D341Med (cell line): ENCODE measurements at regions not wholly inside any gene's neighbourhood (a gene's known extent, or its start where the extent isn't known, plus 50 kb on each side); places are given as distances from the start of the nearest gene placed in this dataset.
"Not testable (repeated sequence)": the region's sequence is repeated elsewhere in the genome, so short reads cannot be mapped to it uniquely, and the experiment has no call there.

Source experiments
- DNase-seq: peaks from one replicate; pipeline ENCODE4 v3.0.0; 2012; ENCODE audit warnings: low spot score

- no peak for DNase-seq
Observed at GRCh38 chr2:48043746-48044145, 137.4 kb upstream of the FBXO11 start.

DNA sequence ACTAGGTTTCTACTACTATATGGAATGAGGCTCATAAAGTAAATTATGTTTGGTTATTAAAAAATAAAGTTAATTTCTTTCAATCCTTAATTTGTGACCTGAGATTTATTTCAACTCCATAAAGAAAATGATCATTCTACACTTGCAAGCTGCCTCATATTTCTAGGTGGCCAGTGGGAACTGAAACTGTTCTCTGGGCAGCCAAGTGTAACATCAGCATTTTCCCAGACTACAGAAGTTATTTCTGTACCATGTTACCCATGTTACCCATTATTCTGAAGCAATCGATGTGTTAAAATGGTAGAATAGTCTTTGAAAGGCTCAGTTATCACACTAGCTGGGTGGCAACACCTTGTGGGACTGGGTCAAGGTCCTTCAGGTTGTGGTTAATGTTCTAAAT lies 139.3 kb upstream of the FBXO11 start:
- DNase-seq: no peak

- no peak for DNase-seq
Observed at GRCh38 chr2:48048476-48049171, 142.3 kb upstream of the FBXO11 start.

DNA sequence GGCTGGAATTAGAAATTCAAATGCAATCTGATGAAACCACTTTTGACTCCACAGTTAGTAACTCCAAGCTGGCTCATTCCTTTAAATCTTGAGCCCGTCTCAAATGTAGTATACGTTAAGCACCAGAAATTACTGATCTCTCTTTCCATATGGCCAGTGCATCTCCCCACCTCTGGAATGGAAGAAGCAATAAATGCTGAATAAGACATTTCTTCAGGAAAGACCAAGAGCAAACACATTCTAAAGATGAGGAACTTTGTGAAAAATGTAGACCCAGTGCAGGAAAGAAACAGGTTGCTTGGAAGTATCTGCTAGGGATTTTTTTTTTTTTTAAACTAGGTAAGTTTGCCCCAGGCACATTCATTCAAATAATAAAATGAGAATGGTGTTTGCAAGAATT lies 143.1 kb upstream of the FBXO11 start:
- no peak for DNase-seq

DNA sequence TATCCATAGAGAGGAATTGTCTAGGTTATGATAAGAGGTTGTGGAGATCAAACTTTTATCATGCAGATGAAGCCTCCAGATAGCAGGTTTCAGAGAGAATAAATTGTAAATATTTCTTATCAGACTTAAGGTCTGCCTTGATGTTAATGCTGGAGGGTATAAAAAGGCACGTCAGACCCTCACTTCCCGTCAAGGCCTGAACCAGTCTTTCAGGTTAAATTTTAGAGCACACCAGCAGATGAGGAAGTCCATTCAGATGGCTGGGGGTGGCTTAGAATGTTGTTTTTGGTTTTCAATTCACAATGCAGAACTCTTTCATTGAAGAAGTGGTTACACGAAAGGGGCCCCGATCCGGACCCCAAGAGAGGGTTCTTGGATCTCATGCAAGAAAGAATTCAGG lies 144.4 kb upstream of the FBXO11 start:
- no peak for DNase-seq

DNA sequence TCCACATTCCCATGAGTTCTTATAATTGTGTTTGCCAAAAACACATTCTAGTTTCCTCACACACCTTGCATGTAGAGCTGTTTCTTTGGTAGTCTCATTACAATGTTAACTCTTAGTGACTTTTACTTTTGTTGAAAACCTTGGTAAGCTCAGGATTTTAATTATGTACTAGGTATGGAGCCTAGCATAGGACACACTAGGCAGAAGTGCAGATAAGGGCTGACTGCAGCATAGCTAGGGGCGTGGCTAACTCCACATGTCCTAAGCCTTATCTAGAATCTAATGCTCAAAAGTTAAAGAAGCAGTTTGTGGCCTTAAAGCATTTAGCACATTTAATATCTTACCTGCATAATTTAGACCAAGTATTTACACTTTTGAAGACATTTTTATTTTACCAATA lies 153.7 kb upstream of the FBXO11 start:
- no peak for DNase-seq

DNA sequence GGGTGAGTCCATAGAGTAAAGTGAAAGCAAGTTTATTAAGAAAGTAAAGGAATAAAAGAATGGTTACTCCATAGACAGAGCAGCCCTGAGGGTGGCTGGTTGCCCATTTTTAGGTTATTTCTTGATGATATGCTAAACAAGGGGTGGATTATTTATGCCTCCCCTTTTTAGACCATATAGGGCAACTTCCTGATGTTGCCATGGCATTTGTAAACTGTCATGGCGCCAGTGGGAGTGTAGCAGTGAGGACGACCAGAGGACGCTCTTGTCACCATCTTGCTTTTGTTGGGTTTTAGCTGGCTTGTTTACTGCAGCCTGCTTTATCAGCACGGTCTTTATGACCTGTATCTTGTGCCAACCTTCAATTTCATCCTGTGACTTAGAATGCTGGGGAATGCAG lies 155.4 kb upstream of the FBXO11 start:
- not testable (repeated sequence) for DNase-seq

- DNase-seq: no peak
Observed at GRCh38 chr2:48065096-48065495, 158.8 kb upstream of the FBXO11 start.

DNA sequence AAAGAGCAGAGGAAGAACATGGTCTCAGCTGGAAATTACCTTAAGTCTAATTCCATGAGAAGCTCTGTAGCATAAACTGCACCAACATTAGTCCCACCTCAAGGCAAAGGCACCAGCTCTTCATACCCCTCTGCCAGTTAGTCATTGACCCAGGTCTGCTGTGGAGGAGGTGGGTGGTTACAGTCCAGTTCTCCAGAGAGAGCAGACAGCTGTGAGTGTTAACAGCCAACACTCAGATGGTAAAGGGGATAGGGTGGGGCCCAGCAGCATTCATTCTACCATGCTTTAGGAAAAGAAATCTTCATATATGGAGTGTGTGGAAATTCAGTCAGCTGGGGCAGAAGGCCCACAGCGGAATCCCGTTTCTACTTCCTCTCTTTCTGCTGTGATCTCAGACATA lies 159.7 kb upstream of the FBXO11 start:
- no peak for DNase-seq

DNA sequence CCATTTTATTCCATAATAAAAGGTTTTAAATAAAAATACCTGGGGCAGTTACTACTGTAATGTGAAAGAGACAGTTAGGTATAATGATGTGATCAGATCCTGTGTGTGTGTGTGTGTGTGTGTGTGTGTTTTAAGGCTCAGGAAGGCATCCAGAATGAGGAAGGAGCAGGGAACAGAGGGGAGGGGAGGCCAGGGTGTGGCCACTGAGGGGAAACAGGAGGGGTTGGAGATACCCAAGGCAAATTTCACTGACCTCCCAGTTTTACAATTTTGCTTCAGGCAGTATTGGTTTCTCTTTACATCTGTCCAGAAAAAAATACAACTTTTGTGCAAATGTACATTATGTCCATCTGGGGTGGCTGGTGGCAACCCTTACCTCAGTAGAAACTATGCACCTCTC lies 163.5 kb upstream of the FBXO11 start:
- no peak for DNase-seq

- DNase-seq: no peak
Observed at GRCh38 chr2:48070415-48070814, 164.1 kb upstream of the FBXO11 start.

- no peak for DNase-seq
Observed at GRCh38 chr2:48072583-48072982, 166.3 kb upstream of the FBXO11 start.

DNA sequence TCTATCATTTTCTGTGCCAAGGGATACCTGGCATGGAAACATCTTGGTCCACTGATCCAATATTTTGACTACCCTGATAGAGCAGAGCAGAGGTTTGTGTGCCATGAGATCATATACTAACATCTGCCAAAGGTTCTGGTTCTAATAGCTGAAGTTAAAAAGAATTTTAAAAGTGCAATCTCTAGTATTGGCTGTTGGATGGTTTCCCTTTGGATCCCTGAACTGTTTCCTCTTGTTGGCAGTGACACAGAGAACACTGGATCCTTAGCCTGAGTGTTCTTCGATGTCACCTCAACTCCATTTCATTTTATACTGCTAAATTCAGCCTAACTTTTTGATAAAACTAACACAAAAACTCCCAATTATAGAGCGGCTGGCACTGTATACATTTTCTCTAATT lies 169.3 kb upstream of the FBXO11 start:
- no peak for DNase-seq

GRCh38 chr2:48080534-48081316 lies 174.4 kb upstream of the FBXO11 start:
- DNase-seq: no peak

DNA sequence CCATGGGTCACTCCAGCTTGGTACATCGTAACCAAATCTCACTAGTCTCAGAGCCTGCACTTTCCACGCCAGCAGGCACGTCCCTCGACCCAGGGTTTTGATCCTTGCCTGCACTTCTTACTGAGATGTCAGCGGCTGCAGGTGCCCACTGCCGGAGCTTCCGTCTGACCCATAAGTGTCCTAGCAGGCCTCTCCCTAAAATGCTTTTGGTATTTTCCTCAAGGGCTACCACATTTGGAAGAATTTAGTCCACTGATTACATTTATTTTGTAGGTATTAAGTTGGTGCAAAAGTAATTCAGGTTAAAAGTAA lies 175.0 kb upstream of the FBXO11 start:
- no peak for DNase-seq

DNA sequence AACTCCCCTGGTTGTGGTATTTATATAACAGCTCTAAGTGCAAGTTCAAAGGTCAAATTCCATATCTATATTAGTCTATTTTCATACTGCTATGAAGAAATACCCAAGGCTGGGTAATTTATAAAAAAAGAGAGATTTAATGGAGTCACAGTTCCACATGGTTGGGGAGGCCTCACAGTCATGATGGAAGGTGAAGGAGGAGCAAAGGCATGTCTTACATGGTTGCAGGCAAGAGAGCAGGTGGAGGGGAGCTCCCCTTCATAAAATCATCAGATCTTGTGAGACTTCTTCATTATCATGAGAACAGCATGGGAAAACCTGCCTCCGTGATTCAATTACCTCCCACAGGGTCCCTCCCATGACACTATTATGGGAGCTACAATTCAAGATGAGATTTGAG lies 179.6 kb upstream of the FBXO11 start:
- DNase-seq: no peak

GRCh38 chr2:48088994-48089393 lies 182.7 kb upstream of the FBXO11 start:
- no peak for DNase-seq

- DNase-seq: no peak
Observed at GRCh38 chr2:48089644-48090043, 183.3 kb upstream of the FBXO11 start.

DNA sequence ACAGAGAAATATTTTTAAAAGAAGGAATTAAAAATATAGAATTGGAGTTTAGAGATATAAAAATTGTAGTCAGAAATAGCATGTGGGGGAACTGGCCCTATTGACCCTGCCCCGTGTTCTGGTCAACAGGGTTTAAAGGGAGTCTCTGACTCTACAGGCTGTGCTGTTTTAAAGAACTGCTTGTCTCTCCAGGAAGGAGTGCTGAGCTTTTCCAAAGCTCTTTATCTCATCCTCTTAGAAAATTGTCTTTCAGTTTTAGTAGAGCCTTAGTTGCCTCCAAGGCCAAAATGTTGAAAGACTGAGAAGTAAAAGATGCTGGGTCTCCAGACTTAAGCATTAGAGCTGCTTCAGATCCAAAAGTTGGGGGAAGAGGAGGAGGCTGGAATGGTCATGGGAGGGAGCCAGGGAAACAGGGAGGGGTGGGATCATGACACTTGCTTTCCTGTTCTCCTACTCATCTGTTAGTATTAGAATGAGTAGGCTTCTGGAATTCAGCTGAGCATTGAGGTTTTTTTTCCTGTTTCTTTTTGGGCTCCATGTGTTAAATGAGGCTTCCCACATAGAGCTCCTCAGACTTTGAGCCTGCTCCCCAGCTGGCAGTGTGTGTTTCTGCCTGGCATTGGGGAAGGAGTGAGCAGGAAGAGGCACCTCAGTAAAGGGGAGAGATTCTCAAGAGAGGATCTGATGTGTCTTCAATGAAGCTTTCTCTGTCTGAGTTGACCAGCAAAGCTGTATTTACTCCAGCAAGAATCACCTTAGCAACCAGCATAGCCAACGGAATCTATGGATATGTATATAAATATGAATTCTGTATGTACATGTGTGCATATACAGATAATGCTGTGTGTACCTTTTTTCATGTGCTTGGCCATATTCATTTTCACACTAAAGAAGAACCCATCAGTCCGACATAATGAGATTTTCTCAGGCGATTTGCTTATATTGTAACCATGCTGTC lies 186.8 kb upstream of the FBXO11 start:
- no peak for DNase-seq

- not testable (repeated sequence) for DNase-seq
Observed at GRCh38 chr2:48096765-48097164, 190.5 kb upstream of the FBXO11 start.

DNA sequence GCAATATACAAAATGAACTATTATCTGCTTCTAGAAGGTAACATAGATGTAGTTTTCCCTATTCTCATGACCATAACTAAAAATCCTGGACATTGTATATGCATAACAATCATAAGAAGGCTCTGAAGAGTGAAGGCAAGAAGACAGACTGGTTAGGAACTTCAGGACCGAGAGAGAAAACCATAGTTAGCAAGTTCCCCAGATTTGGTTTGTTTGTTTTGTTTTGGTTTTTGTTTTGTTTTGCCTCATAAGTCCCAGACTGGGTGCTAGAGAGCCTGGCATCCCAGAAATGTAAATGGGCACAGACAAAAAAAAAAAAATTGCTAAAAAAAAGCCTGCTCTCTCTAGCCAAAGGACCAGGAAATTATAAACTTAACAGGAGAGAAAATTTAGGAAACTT lies 192.2 kb upstream of the FBXO11 start:
- DNase-seq: no peak

- DNase-seq: no peak
Observed at GRCh38 chr2:48104418-48104817, 198.1 kb upstream of the FBXO11 start.

- DNase-seq: no peak
Observed at GRCh38 chr2:48105848-48106247, 199.6 kb upstream of the FBXO11 start.
